Stimulated activated CD4-positive, alpha-beta T cell treated with anti-CD3 and anti-CD28 coated beads, Interleukin-2, amount 100 ng/mL, for 4 hours (primary cell): ENCODE measurements at regions not wholly inside any gene's neighbourhood (a gene's known extent, or its start where the extent isn't known, plus 50 kb on each side); places are given as distances from the start of the nearest gene placed in this dataset.

Source experiments
- DNase-seq: peaks from one replicate; pipeline ENCODE4 v3.0.0-alpha.2; 2020; ENCODE audit warnings: low read depth

- no peak for DNase-seq
Measured at GRCh38 chr7:21092766-21093702, 306.3 kb upstream of the SP8 start.

- DNase-seq, result no peak
Measured at GRCh38 chr7:21094589-21094988, 307.9 kb upstream of the SP8 start.

GRCh38 chr7:21099432-21099831 is 312.7 kb upstream of the SP8 start:
- DNase-seq, result no peak

- no peak for DNase-seq
Measured at GRCh38 chr7:21099955-21100354, 313.3 kb upstream of the SP8 start.

- no peak for DNase-seq
Measured at GRCh38 chr7:21101541-21101940, 314.9 kb upstream of the SP8 start.

- no peak for DNase-seq
Measured at GRCh38 chr7:21103426-21104123, 316.9 kb upstream of the SP8 start.

GRCh38 chr7:21104124-21104500 is 317.4 kb upstream of the SP8 start:
- DNase-seq, result no peak

GRCh38 chr7:21106296-21106732 is 319.6 kb upstream of the SP8 start:
- no peak for DNase-seq

GRCh38 chr7:21107101-21107500 is 320.4 kb upstream of the SP8 start:
- no peak for DNase-seq

- no peak for DNase-seq
Measured at GRCh38 chr7:21108182-21108581, 319.7 kb upstream of the SP4 start.

GRCh38 chr7:21113609-21114415 is 314.1 kb upstream of the SP4 start:
- no peak for DNase-seq

GRCh38 chr7:21123586-21123985 is 304.3 kb upstream of the SP4 start:
- DNase-seq, result no peak

GRCh38 chr7:21125297-21125696 is 302.6 kb upstream of the SP4 start:
- DNase-seq, result no peak

GRCh38 chr7:21128062-21128817 is 299.6 kb upstream of the SP4 start:
- DNase-seq, result no peak

GRCh38 chr7:21131897-21132296 is 296.0 kb upstream of the SP4 start:
- no peak for DNase-seq

- no peak for DNase-seq
Measured at GRCh38 chr7:21134631-21135030, 293.3 kb upstream of the SP4 start.

- no peak for DNase-seq
Measured at GRCh38 chr7:21135437-21135836, 292.4 kb upstream of the SP4 start.

- no peak for DNase-seq
Measured at GRCh38 chr7:21137640-21138039, 290.2 kb upstream of the SP4 start.

GRCh38 chr7:21140622-21141021 is 287.3 kb upstream of the SP4 start:
- no peak for DNase-seq

GRCh38 chr7:21141476-21141875 is 286.4 kb upstream of the SP4 start:
- no peak for DNase-seq

- DNase-seq, result no peak
Measured at GRCh38 chr7:21142081-21142480, 285.8 kb upstream of the SP4 start.
